NCI-H345 (cell line): ENCODE measurements at regions not wholly inside any gene's neighbourhood (a gene's known extent, or its start where the extent isn't known, plus 50 kb on each side); places are given as distances from the start of the nearest gene placed in this dataset.

Experiments used
- DNase-seq: peaks from one replicate; lab custom pipeline; 2025; lab: John Stamatoyannopoulos, UW

DNA sequence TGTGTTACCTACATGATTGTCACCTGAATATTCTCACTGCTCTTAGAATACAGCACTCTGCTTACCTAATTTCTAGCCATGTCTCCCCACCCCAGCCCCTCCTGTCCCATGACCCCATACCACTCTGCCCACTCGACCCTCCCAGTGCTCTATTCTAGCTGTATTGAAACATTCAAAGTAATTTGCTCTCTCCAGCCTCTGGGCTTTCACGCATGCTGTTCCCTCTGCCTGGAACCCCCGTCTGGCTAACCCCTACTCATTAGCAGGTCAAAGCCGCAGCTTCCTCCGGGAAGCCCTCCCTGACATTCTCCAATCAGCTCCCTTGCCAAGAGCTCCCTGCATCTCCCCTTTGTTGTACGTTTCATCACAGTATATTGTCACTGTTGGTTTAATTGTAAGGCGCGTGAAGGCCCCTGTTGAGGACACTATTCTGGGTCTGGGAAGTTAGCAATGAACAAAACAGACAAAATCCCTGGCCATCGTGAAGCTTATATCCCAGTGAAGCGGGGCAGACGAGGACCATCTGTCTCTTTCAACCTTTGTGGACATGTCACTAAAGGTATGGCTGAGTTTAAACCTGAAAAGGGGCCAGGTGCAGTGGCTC lies 72.3 kb upstream of the LHX1 start:
- DNase-seq = no peak

DNA sequence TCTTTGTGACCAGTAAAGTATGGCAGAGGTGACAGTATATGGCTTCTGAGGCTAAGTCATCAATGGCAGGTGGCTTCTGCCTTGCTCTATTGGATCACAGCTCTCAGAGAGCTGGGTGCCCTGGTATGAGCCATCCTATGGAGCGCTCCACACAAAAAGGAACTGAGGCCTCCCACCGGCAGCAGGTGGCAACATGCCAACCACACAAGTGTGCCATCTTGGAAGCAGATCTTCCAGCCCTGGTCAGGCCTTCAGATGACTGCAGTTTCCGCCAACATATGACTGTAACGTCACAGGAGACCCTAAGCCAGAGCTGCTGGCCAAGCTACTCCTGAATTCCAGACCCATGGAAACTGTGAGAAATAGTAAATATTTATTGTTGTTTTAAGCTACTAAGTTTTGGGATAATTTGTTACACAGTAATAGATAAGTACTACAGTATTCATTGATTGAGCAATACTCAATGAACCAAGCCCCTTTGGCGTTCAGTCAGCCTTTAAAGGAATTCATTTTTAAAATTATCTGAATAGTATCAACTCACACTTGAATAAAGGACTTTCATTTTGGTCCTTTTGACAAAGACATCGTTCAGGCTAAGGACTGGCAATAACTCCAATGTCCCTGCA lies 69.4 kb upstream of the LHX1 start:
- peak; percentile 10 for DNase-seq

DNA sequence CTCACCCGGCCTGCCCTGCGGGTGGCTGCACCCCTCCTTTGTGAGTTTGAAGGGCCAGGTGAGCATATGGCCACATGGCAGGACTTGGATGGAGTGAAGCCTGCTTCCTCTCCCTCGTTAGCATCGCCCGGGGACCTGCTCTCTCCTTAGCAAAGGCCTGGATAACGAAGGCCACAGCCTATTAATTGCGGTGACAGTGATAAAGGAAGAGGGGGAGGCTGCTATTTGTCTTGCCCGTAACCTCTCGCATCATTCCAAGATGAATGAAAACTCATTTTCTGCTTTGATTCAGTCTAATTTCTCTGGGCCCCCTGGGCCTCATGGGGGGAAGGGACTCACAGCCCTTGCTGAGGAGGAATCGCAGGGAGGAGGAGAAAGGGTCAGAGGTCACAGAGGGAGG lies 68.5 kb upstream of the LHX1 start:
- DNase-seq = no peak

DNA sequence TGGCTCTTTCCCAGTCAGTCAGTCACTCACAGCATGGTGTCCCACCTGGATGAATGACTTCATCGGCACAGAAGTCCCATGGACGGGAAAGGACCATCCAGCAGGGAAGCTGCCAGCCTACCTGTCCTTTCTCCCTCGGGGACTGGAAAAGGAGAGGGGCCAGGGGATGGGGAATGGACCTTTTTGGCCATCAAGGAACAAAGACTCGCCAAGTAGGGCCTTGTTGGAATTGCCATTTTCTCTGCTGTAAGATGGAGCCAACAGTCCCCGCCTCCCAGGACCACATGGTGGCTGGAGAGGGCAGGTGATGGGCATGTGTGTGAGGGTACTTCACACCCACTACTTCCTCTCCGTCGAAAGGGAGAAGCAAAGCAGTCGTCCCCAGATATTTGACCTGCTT lies 67.8 kb upstream of the LHX1 start:
- DNase-seq = no peak

DNA sequence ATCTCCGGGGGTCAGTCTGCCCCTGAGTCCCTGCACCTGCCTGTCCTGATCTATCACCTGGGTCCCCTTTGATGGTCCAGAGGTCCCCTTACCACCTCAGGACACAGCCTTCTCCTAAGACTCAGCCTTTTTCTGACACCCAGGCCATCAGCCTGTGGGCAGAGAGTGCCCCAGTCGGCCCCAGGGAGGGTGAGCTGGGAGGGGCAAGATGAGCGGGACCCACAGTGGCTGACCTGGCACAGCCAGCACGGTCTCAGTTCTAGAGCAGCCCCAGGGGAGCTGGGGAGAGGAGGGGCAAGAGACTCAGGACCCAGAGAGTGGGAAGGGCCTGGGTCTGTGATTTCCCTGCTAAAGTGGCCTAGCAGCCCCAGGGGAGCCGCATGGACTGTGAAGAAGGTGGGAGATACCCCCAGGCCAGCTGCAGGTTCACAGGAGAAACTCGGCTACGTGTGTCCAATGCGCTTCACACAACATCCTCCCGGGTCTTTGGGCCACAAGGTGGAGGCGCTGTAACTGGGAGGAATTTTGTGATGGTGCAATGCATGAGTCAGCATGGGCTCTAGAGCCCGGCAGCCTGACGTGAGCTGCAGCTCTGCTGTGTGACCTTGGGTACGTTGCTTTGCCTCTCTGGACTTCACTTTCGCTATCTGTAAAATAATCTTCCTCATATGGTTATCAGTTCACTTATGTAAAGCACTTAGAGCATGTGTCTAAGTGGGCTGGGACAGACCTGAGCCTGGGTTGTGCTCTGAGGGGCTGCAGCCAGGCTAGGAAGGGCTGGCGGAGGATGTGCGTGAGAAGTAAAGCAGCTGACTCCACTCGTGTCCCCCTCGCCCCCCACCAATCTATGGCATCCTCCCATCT lies 67.2 kb upstream of the LHX1 start:
- DNase-seq = no peak

DNA sequence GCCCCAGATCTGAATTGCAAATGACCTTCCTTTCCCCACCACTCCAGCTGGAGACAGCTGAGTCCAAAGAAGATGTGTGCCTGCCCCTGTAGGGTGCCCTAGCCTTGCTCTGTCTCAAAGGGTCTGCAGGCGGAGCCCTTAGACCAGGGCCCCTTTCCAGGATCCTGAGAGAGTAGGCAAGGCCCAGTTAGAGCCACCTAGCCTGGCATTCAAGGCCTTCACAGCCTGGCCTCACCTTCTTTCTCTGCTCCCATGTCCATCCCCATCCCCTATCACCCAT lies 66.6 kb upstream of the LHX1 start:
- no peak for DNase-seq

DNA sequence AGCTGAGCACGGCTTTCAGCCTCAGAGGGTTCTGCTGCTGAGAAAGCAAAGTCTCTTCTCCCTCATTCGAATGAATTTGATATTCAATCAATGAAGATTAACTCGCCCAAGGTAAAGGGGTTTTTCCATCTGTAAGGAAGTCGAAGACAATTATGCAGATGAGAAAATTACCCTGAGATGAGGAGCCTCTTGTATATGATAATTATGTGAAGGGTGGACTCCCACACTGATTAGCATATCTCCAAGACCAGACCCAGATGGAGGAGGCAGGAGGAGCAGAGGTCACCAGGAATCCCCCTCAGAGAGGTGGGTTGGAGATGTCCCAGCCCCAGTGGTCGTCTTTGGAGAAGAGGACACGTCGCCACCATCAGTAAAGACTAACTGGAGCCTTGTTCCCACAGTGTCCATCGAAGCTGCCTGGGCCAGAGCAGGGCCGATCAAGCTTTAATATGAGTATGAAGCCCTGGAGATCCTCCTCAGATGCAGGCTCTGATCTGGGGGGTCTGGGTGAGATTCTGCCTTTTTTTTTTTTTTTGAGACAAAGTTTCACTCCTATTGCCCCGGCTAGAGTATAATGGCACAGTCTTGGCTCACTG lies 61.5 kb upstream of the LHX1 start:
- no peak for DNase-seq

DNA sequence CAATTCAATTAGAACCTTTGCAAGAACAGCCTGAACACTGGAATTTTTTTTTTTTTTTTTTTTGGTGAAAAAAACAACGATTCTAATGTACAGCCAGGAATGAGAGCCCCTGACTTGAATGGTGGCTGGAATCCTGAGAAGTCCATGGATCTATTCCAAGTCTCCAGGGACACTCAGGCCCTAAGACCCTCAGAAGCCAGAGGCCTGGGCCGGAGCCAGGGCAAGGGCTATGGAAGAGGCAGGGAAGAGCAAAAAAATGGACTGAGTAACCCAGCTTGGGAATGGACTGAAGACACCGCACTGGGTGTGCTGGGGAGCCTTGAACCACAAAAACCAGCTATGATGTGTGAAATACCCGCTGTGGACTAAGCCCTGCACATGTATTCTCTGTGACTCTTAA lies 60.3 kb upstream of the LHX1 start:
- no peak for DNase-seq

DNA sequence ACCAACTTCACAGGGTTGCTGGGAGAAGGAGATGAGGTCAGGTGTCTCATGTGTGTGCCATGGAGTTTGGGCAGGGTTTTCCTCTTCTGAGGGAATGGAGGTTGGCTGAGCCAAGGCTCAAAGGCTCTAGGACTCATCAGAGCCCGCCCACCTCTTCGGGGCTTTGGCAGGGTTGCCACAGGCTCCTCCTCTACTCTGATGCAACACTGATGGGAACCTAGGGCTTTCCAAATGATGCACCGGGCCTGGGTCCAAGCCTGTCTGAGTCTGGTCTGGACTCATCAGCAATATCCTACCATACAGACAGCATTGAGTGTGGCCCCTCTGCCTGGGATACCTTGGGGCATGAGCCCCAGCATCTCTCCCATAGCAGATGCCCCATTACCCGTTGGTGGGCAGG lies 59.5 kb upstream of the LHX1 start:
- DNase-seq = no peak

DNA sequence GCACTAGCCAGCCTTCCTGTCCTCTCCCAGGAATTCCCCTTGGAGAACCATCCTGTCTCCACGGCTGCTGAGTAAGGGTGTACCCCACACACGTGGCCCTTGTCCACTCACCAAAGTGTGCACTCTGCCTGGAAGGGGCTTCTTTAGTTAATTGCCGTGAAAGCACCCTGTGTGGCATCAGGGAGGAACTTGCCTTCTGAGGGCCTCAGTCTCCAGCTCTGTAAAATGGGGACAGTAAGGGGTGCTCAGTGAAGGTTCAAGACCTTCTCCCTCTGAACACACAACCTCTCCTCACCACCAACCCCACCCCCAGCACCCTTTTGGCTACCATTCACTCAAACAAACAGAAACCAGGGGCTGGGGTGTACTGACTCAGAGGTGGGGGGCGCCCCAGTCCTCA lies 59.1 kb upstream of the LHX1 start:
- DNase-seq = no peak

DNA sequence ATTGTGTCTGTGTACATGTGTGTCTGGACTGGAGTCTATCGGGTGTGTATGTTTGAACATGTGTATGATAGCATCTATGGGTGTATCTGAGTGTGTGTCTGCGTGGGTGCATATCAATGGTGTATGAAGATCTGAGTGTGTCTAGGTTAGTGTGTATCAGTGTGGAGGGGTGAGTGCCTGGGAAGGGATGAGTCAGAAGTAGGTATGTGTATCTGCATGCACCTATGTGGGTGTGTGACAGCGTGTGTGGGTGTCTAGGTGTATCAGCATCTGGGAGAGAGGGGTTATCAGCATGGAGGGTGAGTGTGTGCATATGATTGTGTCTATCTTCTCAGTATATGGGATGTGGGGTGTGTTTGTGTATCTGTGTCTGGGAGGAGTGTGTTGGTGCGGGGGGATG lies 58.2 kb upstream of the LHX1 start:
- no peak for DNase-seq

DNA sequence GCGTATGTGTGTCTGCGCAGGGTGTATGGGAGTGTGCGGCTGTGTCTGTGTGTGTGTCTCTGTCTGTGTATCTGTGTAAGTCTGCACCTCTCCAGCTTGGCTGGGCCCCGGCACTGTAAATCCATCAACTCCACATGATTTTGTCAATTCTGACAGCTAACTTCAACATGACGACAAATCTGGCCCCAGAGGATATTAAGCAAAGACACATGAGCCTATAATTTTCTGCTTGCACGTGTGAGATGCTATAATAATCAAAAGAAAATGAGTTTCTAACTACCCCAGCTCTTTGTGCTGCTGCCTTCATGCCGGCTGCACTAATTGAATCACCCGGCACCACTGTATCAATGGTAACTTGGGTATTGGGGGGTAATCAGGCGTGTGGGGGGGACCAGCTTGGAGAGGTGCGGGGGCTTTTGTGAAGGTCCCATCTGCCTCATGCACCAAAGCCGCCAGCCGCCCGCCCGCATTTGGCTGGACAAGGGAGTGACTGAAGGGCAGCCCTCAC lies 57.6 kb upstream of the LHX1 start:
- no peak for DNase-seq

DNA sequence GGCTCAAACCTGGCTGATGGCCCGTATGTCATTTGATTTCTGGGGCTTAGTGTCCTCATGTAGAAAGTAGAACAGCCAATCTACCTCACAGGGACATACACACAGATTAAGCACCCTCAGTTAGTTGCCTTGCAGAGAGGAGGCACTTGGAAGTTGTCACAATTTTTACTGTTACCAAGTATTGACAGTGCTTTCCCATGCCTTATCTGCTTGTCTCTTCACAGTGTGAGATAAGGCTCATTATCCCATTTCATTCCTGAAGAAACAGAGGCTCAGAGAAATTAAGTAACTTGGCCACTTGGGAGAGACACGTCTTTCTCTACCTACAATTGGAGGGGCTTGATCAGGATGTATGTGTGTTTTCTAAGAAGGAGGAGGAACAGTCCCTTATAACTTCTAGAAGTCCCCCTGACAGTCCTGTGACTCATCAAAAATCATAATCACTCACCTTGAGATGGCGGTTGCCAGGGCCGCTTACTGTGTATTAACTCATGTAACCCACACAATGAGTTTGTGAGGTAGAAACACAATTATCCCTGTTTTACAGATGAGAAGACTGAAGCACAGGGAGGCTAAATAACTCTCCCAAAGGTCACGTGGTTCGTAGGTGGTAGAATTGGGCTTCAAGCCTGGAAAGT lies 56.9 kb upstream of the LHX1 start:
- DNase-seq = no peak

DNA sequence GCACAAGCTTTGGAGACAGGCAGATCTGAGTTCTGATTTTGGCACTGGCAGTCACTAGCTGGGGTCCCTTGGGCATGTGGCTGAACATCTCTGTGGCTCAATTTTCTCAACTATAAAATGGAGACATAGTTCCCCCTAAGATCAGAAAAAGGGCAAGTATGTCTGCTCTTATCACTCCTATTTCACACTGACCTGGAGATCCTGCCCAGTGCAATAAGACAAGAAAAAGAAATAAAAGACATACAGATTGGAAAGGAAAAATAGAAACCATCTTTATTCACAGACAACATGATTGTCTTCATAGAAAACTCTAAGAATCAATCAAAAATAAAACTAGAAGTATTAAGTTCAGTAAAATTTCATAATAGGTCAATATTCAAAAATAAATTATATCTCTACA lies 56.0 kb upstream of the LHX1 start:
- DNase-seq = no peak

DNA sequence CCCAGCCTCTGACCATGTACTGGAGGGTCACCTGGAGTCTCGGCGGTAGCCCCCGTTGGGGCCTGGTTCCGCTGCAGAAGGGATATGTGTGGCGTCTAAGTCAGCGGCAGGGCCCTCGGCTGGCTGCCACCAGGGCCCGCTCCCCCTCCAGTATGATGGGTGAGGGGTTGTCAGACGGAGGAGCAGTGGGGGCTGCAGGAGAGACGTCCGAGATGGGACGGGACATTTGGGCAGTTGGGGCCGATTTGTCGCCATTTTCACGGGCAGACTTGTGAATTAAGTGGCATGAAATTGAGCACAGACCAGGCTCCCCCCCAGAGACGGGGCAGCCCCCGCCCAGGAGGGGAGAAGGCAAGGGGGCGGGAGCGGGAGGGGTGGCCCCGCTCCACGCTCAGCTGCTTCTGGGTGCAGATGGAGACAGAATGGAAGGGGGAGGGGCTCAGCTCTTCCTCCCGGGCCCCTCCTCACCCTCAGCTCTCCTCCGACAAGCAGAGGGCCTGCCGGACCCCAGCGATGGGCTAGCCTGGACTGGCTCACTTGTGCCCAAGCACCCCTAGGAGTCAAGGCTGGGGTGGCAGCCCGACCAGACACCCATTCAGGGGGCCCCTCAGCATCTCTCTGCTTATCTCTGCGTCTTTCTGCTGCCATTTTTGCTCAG lies 52.7 kb upstream of the LHX1 start:
- DNase-seq = no peak

DNA sequence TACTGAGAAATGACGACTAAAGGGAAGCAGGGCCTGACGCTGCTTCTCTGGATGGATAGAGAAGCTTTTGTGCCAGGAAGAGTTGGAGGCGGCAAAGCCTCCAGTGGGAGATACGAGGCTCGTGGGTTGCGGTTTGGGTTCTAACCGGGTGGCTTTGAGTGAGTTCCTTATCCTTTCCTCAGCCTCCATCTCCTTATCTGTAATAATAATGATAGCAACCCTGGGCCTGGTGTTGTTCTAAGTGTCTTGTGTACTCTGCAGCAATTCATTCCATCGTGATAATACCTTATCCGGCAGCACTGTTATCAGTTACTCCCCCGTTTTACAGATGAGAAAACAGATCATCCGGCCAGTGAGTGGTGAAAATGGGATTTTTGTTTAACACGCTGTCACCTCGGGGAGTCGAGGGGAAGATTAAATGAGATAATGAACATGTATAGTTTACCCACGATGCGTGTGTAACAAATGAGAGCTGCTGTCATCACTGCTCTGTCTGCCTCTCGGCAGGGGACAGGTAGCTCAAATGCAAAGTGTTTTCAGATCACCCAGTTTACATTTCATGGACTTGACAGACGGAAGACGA lies 52.0 kb upstream of the LHX1 start:
- DNase-seq = no peak

DNA sequence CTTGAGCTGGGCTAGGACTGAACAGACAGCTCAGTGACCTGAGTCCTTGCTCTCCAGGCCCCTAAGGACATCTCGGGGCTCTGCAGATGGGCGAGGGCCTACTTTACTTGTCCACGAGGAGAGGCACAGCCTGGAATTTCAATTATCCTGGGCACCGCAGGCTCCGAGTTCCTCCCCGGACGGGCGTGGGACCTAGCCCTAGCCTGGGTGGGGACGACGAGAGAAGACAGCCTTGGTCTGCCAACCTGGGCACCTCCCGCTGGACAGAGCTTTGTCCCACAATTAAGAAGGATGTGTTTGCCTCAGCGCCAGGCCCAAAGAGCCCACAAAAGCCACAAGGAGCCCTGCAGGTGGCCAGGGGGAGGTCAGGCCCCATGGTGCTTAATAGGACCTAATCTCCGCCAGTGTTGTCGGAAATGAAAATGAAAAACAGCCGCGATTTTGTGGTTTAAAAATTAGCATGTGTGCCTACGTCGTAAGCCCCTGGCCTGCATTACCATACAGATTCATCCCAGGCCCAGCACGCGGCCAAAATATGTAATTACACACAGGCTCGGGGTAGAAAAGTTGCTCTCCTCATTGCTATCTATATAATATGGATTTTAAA lies 51.4 kb upstream of the LHX1 start:
- DNase-seq = no peak
